IPS-15b (cell line): ENCODE measurements at regions not wholly inside any gene's neighbourhood (a gene's known extent, or its start where the extent isn't known, plus 50 kb on each side); places are given as distances from the start of the nearest gene placed in this dataset.

Experiments
- H3K27me3 ChIP-seq: one replicate; pipeline ENCODE4 v1.6.1; 2013; ENCODE audit warnings: low read length; ENCODE audit not compliant: control insufficient read depth, insufficient read depth
- H3K36me3 ChIP-seq: one replicate; pipeline ENCODE4 v1.6.1; 2013; ENCODE audit warnings: low read length; ENCODE audit not compliant: control insufficient read depth, insufficient read depth
- H3K4me1 ChIP-seq: one replicate; pipeline ENCODE4 v1.6.1; 2013; ENCODE audit warnings: mild to moderate bottlenecking, low read length; ENCODE audit not compliant: control insufficient read depth, insufficient read depth
- H3K4me3 ChIP-seq: one replicate; pipeline ENCODE4 v1.5.1; 2013; ENCODE audit warnings: low read depth, low read length
- H3K9ac ChIP-seq: one replicate; pipeline ENCODE4 v1.6.1; 2013; ENCODE audit warnings: low read depth, mild to moderate bottlenecking, low read length
- H3K9me3 ChIP-seq: one replicate; pipeline ENCODE4 v1.6.1; 2013; ENCODE audit warnings: mild to moderate bottlenecking, low read length; ENCODE audit not compliant: control insufficient read depth, insufficient read depth

DNA sequence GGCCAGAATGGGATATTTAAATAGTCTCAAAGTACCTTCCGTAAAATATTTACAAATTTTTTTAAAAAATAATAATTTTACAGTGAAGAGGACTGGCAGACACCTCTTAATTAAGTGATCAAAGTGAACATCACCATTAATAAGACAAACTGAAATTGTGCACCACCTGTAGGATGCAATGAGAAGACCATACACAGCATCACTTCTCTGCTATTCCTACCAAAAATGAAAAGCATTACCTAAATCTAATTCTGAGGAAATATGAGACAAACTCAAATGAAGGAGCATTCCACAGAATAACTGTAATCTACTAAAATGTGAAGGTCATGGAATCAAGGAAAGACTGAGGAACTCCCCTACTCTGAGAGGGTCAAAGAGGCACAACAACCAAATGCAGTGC, 68.2 kb upstream of the PRDX6 start:
- H3K9me3 ChIP-seq: no peaks in the 10 kb centered on the region
- no peaks in the 10 kb centered on the region for H3K27me3 ChIP-seq
- no peaks in the 10 kb centered on the region for H3K4me1 ChIP-seq
- no peak overlapping the region for H3K9ac ChIP-seq
- no peak overlapping the region for H3K4me3 ChIP-seq
- no peaks in the 10 kb centered on the region for H3K36me3 ChIP-seq

GRCh38 chr1:173409613-173410012, 67.5 kb upstream of the PRDX6 start:
- no peaks in the 10 kb centered on the region for H3K9me3 ChIP-seq
- no peak overlapping the region for H3K9ac ChIP-seq
- no peaks in the 10 kb centered on the region for H3K27me3 ChIP-seq
- H3K4me1 ChIP-seq: no peaks in the 10 kb centered on the region
- H3K36me3 ChIP-seq: no peaks in the 10 kb centered on the region
- no peak overlapping the region for H3K4me3 ChIP-seq

DNA sequence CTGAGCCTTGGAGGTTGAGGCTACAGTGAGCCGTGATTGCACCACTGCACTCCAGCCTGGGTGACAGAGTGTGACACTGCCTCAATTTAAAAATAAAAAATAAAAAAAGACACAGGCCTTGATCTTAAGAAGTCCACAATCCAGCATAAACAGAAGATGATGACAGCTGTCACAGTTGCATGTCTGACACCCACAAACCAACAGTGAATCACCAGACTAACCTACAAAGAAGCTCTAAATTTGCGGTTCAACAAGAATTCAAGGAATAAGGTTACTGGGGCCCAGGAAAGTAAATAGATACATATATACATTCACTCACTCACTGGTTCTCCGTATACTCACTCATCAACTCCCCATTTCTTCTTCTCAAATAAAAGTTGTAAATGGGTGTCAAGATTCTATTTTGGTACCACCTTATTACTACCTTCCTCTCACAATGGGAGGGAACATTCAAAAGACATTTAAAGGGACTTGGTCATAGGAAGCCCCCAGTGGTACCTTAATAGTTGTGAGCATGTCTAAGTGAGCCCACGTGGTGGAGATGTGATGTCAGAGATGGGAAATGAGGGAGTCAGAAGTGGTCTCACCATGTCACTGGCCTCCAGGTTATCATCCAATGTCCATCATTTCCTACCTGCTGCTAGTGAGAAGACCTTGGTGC, 66.9 kb upstream of the PRDX6 start:
- Histone ChIP-seq H3K36me3 (no peaks in the 10 kb centered on the region), H3K27me3 (no peaks in the 10 kb centered on the region), H3K9me3 (no peaks in the 10 kb centered on the region), H3K4me1 (no peaks in the 10 kb centered on the region), H3K4me3 (no peak overlapping the region), H3K9ac (no peak overlapping the region)

GRCh38 chr1:173410794-173411236, 66.3 kb upstream of the PRDX6 start:
- Histone ChIP-seq H3K9ac (no peak overlapping the region), H3K36me3 (no peaks in the 10 kb centered on the region), H3K4me1 (no peaks in the 10 kb centered on the region), H3K4me3 (no peak overlapping the region), H3K27me3 (no peaks in the 10 kb centered on the region), H3K9me3 (no peaks in the 10 kb centered on the region)

DNA sequence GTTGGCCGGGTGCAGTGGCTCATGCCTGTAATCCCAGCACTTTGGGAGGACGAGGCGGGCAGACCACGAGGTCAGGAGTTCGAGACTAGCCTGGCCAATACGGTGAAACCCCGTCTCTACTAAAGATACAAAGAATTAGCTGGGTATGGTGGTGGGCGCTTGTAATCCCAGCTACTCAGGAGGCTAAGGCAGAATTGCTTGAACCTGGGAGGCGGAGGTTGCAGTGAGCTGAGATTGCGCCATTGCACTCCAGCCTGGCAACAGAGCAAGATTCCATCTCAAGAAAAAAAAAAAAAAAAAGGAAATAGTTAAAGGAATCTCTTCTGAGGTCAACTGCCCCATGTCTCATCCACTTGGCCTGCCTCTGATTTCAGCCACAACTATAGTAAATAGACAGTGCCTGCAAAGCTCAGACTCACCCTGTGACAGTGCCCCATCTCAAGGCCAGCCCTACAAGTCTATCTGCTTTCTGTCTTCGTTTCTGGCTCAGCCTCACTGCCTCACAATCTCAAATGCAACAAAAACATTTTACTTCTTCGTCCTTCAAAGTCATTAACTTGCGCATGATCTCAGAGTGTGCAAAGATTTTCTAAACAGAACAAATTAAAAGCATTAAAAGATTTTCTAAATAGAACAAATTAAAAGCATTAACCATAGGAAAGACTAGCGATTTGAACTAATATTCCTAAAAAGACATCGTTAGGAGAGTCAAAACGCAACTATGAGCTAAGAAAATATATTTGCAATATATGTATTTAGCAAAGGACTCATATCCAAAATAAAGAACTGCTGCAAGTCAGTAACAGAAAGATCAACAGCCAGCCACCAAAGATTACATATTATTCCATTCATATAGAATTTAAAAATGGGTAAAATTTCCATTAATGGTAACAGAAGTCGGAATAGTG, 65.0 kb upstream of the PRDX6 start:
- H3K4me3 ChIP-seq: no peak overlapping the region
- no peak overlapping the region for H3K9ac ChIP-seq
- H3K36me3 ChIP-seq: peaks cover 2% of the 10 kb centered on the region
- no peaks in the 10 kb centered on the region for H3K9me3 ChIP-seq
- H3K4me1 ChIP-seq: no peaks in the 10 kb centered on the region
- H3K27me3 ChIP-seq: no peaks in the 10 kb centered on the region

GRCh38 chr1:173413271-173413707, 63.8 kb upstream of the PRDX6 start:
- no peaks in the 10 kb centered on the region for H3K9me3 ChIP-seq
- no peak overlapping the region for H3K9ac ChIP-seq
- H3K27me3 ChIP-seq: no peaks in the 10 kb centered on the region
- no peaks in the 10 kb centered on the region for H3K4me1 ChIP-seq
- peaks cover 2% of the 10 kb centered on the region for H3K36me3 ChIP-seq
- no peak overlapping the region for H3K4me3 ChIP-seq

- no peaks in the 10 kb centered on the region for H3K9me3 ChIP-seq
- H3K4me3 ChIP-seq: no peak overlapping the region
- H3K27me3 ChIP-seq: no peaks in the 10 kb centered on the region
- H3K4me1 ChIP-seq: no peaks in the 10 kb centered on the region
- H3K9ac ChIP-seq: no peak overlapping the region
- H3K36me3 ChIP-seq: peaks cover 2% of the 10 kb centered on the region
These were observed 63.0 kb upstream of the PRDX6 start for GRCh38 chr1:173414136-173414535.

DNA sequence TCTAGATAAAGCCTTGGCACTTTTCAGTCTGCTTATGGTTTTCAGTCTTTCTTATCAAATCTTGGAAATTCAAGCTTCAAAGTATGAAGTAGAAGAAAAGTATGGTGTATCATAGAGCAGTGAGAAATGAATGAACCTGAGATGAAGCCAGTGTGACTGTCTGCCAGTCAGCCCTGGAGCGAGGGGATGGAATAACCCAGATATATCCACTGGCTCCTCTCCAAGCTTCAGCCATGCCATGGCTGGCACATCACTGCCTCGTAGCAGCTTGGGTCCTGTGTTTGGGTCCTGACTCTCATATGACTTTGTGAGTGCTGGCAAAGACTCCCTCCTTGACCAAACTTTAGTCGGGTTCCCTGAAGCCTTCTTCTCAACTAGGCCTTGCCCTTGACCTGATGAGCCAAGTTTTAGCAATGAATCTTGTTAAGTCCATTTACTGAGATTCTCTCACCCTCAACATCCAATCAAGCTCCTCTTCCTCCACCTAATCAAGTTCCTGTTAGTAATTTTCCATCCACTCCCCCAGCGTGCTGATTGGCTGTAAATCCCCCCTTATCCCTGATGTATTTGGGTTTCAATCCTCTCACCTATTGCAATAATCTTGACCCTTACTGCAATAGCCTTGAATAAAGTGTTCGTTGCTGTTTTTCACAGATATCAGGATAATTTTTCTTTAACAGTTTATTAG, 62.5 kb upstream of the PRDX6 start:
- no peak overlapping the region for H3K9ac ChIP-seq
- no peak overlapping the region for H3K4me3 ChIP-seq
- no peaks in the 10 kb centered on the region for H3K27me3 ChIP-seq
- H3K9me3 ChIP-seq: no peaks in the 10 kb centered on the region
- H3K36me3 ChIP-seq: peaks cover 2% of the 10 kb centered on the region
- H3K4me1 ChIP-seq: no peaks in the 10 kb centered on the region

- no peaks in the 10 kb centered on the region for H3K9me3 ChIP-seq
- H3K36me3 ChIP-seq: peaks cover 2% of the 10 kb centered on the region
- H3K27me3 ChIP-seq: no peaks in the 10 kb centered on the region
- no peak overlapping the region for H3K9ac ChIP-seq
- no peak overlapping the region for H3K4me3 ChIP-seq
- H3K4me1 ChIP-seq: peaks cover 4% of the 10 kb centered on the region
These were observed 61.6 kb upstream of the PRDX6 start for GRCh38 chr1:173415490-173415889.

GRCh38 chr1:173415905-173416450, 61.2 kb upstream of the PRDX6 start:
- Histone ChIP-seq H3K4me1 (peaks cover 4% of the 10 kb centered on the region), H3K4me3 (no peak overlapping the region), H3K9me3 (no peaks in the 10 kb centered on the region), H3K27me3 (no peaks in the 10 kb centered on the region), H3K36me3 (peaks cover 2% of the 10 kb centered on the region), H3K9ac (no peak overlapping the region)

DNA sequence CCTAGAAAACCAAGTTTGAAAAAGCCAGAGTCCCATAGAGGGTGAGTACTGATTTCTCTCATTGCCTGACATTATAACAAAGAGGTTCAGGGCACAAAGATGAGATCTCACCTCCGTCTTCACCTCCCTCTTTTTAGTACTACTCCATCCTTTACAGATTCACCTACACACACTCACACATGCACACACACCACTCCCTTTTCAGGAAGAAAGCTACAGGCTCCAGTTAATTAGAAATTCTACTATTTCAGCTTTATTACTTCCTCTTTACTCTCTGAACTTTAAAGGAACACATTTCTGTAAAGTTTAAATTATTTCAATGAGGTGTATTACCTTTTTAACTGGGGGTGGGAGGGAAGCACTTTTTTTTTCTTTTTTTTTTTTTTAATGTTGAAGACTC, 59.6 kb upstream of the PRDX6 start:
- no peaks in the 10 kb centered on the region for H3K27me3 ChIP-seq
- no peak overlapping the region for H3K4me3 ChIP-seq
- H3K4me1 ChIP-seq: peaks cover 4% of the 10 kb centered on the region
- no peak overlapping the region for H3K9ac ChIP-seq
- H3K9me3 ChIP-seq: no peaks in the 10 kb centered on the region
- H3K36me3 ChIP-seq: peaks cover 2% of the 10 kb centered on the region
